PFSK-1 (cell line): ENCODE measurements at regions not wholly inside any gene's neighbourhood (a gene's known extent, or its start where the extent isn't known, plus 50 kb on each side); places are given as distances from the start of the nearest gene placed in this dataset.

ENCODE experiments used
- FOXP2 ChIP-seq: optimal IDR thresholded peaks from 2 replicates; pipeline ENCODE3; 2011; ENCODE audit warnings: borderline replicate concordance, control low read depth, inconsistent platforms; ENCODE audit not compliant: insufficient read depth; ENCODE audit errors: extremely low read length, extremely low read depth
- POLR2AphosphoS5 ChIP-seq: IDR thresholded peaks from 2 replicates; pipeline ENCODE4 v1.6.1; 2012; ENCODE audit warnings: low read depth, mild to moderate bottlenecking, control low read depth, low read length, moderate library complexity
- REST ChIP-seq, 2 experiments: IDR thresholded peaks; 2 replicates each; pipeline versions ENCODE4 v1.6.1 to v1.8.0; 2011 to 2012; ENCODE audit warnings: low read depth in 2 of 2, low read length in 2 of 2, control low read depth in 1 of 2, inconsistent platforms in 1 of 2, mild to moderate bottlenecking in 1 of 2, moderate library complexity in 1 of 2; ENCODE audit not compliant: insufficient read depth in 1 of 2
- SIN3A ChIP-seq: IDR thresholded peaks from 2 replicates; pipeline ENCODE4 v1.6.1; 2012; ENCODE audit warnings: mild to moderate bottlenecking, low read length, moderate library complexity, borderline replicate concordance; ENCODE audit not compliant: insufficient read depth
- TAF1 ChIP-seq: IDR thresholded peaks from 2 replicates; pipeline ENCODE4 v1.6.1; 2012; ENCODE audit warnings: low read length, control low read depth, borderline replicate concordance; ENCODE audit not compliant: insufficient read depth

- no peak for TF ChIP-seq POLR2AphosphoS5
- TF ChIP-seq SIN3A: no peak
- TF ChIP-seq REST (IDR thresholded peaks at IDR 0.05; ENCODE audit: insufficient read depth in 1 of 2, low read depth in 2 of 2, low read length in 2 of 2): no peak
- TF ChIP-seq TAF1: no peak
- no peak for TF ChIP-seq FOXP2
Observed at GRCh38 chr2:225171350-225171749, 129.1 kb upstream of the DOCK10 start.
